ENCODE measurements at regions not wholly inside any gene's neighbourhood (a gene's known extent, or its start where the extent isn't known, plus 50 kb on each side); places are given as distances from the start of the nearest gene placed in this dataset.

- WGBS, 2 experiments (ENCODE audit: extremely low coverage in 1 of 2, insufficient coverage in 1 of 2, insufficient read length in 1 of 2, insufficient replicate concordance in 2 of 2, low coverage in 1 of 2, low lambda C conversion rate in 2 of 2, missing lambda C conversion rate in 1 of 2), result 84% methylated on average over 3 of the region's 3 CpGs; no CpG with 5 or more reads in 1 of the 2 experiments
- Histone ChIP-seq H3K14ac (ENCODE audit: insufficient read length) (no peak overlapping the region), H3K56ac (replicated peaks; ENCODE audit: insufficient read length, low read depth, low read length) (no peak overlapping the region), H3K9ac (replicated peaks in 1 of 4; ENCODE audit: extremely low read depth in 1 of 4, low read depth in 3 of 4, low read length in 3 of 4) (no peak overlapping the region), H3K23ac (ENCODE audit: insufficient read length) (no peak overlapping the region), H2BK20ac (ENCODE audit: low read length) (no peak overlapping the region), H2AK5ac (ENCODE audit: low read depth, low read length) (no peak overlapping the region), H4K5ac (ENCODE audit: insufficient read length, low read depth, low read length) (no peak overlapping the region), H3K4me1 (replicated peaks in 1 of 4; ENCODE audit: control insufficient read depth in 3 of 4, insufficient read depth in 4 of 4, low read length in 3 of 4) (no peaks in the 10 kb centered on the region), H3K4me3 (ENCODE audit: extremely low read depth in 1 of 4, insufficient read depth in 2 of 4, low read depth in 3 of 4, low read length in 4 of 4) (no peak overlapping the region), H2BK12ac (ENCODE audit: low read depth, low read length) (no peak overlapping the region), H3K27me3 (replicated peaks in 1 of 4; ENCODE audit: control insufficient read depth in 3 of 4, extremely low read depth in 1 of 4, insufficient read depth in 3 of 4, low read length in 3 of 4) (no peaks in the 10 kb centered on the region), H3K23me2 (ENCODE audit: low read depth, low read length) (no peaks in the 10 kb centered on the region), H2BK15ac (ENCODE audit: low read length) (no peak overlapping the region), H4K91ac (replicated peaks; ENCODE audit: insufficient read length, low read length) (no peak overlapping the region), H3K36me3 (ENCODE audit: control insufficient read depth in 2 of 4, insufficient read depth in 4 of 4, low read length in 3 of 4) (no peaks in the 10 kb centered on the region), H3K27ac (ENCODE audit: low read depth, low read length) (no peak overlapping the region), H2BK120ac (replicated peaks; ENCODE audit: low read depth, low read length) (no peak overlapping the region), H3K79me1 (ENCODE audit: low read depth, low read length) (no peaks in the 10 kb centered on the region), H3K4ac (replicated peaks; ENCODE audit: insufficient read length, low read depth, low read length) (no peak overlapping the region), H2BK5ac (ENCODE audit: low read depth, low read length) (no peak overlapping the region), H3K79me2 (ENCODE audit: control insufficient read depth in 1 of 2, insufficient read depth in 2 of 2, low read length in 2 of 2) (no peaks in the 10 kb centered on the region), H3K4me2 (ENCODE audit: insufficient read depth in 1 of 2, low read depth in 2 of 2, low read length in 2 of 2) (no peak overlapping the region), H2AFZ (ENCODE audit: low read length) (no peak overlapping the region), H3K9me3 (ENCODE audit: insufficient read depth in 2 of 2, low read depth in 1 of 2, low read length in 1 of 2) (no peaks in the 10 kb centered on the region), H3K18ac (ENCODE audit: extremely low read depth, low read length) (no peak overlapping the region), H4K20me1 (replicated peaks in 1 of 2; ENCODE audit: control insufficient read depth in 1 of 2, insufficient read depth in 2 of 2, low read length in 2 of 2) (no peaks in the 10 kb centered on the region), H4K8ac (ENCODE audit: extremely low read depth, insufficient read depth, low read length) (no peak overlapping the region)
- TF ChIP-seq SAP30 (IDR thresholded peaks at IDR 0.05; ENCODE audit: insufficient read depth, insufficient replicate concordance, low read length), result no peak
- no peak for TF ChIP-seq EGR1 (IDR thresholded peaks at IDR 0.05; ENCODE audit: borderline replicate concordance, low read depth, low read length)
- TF ChIP-seq CTCF (IDR thresholded peaks at IDR 0.05; ENCODE audit: control extremely low read depth in 1 of 3, insufficient read depth in 1 of 3, low read depth in 1 of 3, low read length in 3 of 3), result no peak
- no peak for TF ChIP-seq BRCA1 (IDR thresholded peaks at IDR 0.05; ENCODE audit: low read depth, low read length)
- no peak for TF ChIP-seq ATF3 (IDR thresholded peaks at IDR 0.05; ENCODE audit: insufficient read depth, low read depth, low read length)
- TF ChIP-seq TAF7 (optimal IDR thresholded peaks at IDR 0.05; ENCODE audit: borderline replicate concordance, low read depth, low read length), result no peak
- TF ChIP-seq POLR2A (IDR thresholded peaks at IDR 0.05; ENCODE audit: control extremely low read depth in 1 of 2, low read depth in 2 of 2, low read length in 2 of 2), result no peak
- no peak for TF ChIP-seq HDAC6 (IDR thresholded peaks at IDR 0.05; ENCODE audit: low read depth, low read length)
- no peak for TF ChIP-seq BACH1 (IDR thresholded peaks at IDR 0.05; ENCODE audit: low read length)
- FAIRE-seq (no peak), DNase-seq (ENCODE audit: low read depth in 1 of 2, low spot score in 2 of 2) (no peak)
- CTCF ChIA-PET (ENCODE audit: partially characterized antibody), result no interaction called here
- POLR2A ChIA-PET (ENCODE audit: partially characterized antibody), result no interaction called here
Measured at GRCh38 chr5:109965634-109966033, 275.9 kb downstream of the MAN2A1 start.
